Endothelial cell of umbilical vein (primary cell): ENCODE measurements at regions not wholly inside any gene's neighbourhood (a gene's known extent, or its start where the extent isn't known, plus 50 kb on each side); places are given as distances from the start of the nearest gene placed in this dataset.

ENCODE experiments used
- BruUV-seq: library from RNA; stranded (reverse); fragments of 400-500 nt; replicated peaks from 2 replicates; lab custom pipeline; 2021; lab: Mats Ljungman, UMichigan
- CTCF ChIA-PET: fragments of 300-600, 350-600 bp; sonication (Branson Sonifier 250); formaldehyde crosslinking; loops from one replicate; lab custom pipeline; 2021; ENCODE audit warnings: antibody characterized with exemption, inconsistent platforms; lab: Charles Lee
- POLR2A ChIA-PET: fragments of 300-600, 350-600 bp; sonication (Branson Sonifier 250); formaldehyde crosslinking; loops from one replicate; lab custom pipeline; 2021; ENCODE audit warnings: antibody characterized with exemption, inconsistent platforms; lab: Charles Lee
- DNase-seq: peaks from one replicate; pipeline ENCODE4 v3.0.0-alpha.2; 2011; ENCODE audit warnings: low read depth, low spot score
- FAIRE-seq: peaks from 2 replicates; lab custom pipeline; 2011; peaks lifted over from hg19 to GRCh38; lab: Jason Lieb, UNC
- H2AFZ ChIP-seq: 2 replicates; pipeline ENCODE4 v1.6.0; 2012; ENCODE audit warnings: low read depth, low read length, control low read depth, inconsistent platforms
- H3K27ac ChIP-seq: 2 replicates; pipeline ENCODE4 v1.5.1; 2011; ENCODE audit warnings: low read depth, mild to moderate bottlenecking, control low read depth, low read length, moderate library complexity; ENCODE audit not compliant: insufficient read depth
- H3K27me3 ChIP-seq, 2 experiments: 2 replicates each; pipeline versions ENCODE4 v1.6.0 to v1.6.1; 2011; ENCODE audit warnings: low read length in 2 of 2, mixed read lengths in 1 of 2; ENCODE audit not compliant: control insufficient read depth in 2 of 2, insufficient read depth in 2 of 2
- H3K36me3 ChIP-seq, 2 experiments: 2 replicates in 1 of 2; 3 replicates in 1 of 2; pipeline ENCODE4 v1.5.1; 2011; ENCODE audit warnings: low read length in 2 of 2, mild to moderate bottlenecking in 1 of 2, moderate library complexity in 1 of 2; ENCODE audit not compliant: control insufficient read depth in 2 of 2, insufficient read depth in 2 of 2; ENCODE audit errors: extremely low read depth in 1 of 2
- H3K4me1 ChIP-seq: 3 replicates; pipeline ENCODE4 v1.5.1; 2011; ENCODE audit warnings: mild to moderate bottlenecking, low read length; ENCODE audit not compliant: control insufficient read depth, insufficient read depth; ENCODE audit errors: extremely low read depth
- H3K4me2 ChIP-seq: 2 replicates; pipeline ENCODE4 v1.6.1; 2011; ENCODE audit warnings: low read length, control low read depth, mixed read lengths; ENCODE audit not compliant: insufficient read depth
- H3K4me3 ChIP-seq, 3 experiments: fragments of 200-600 bp in 1 of 3; sonication (generic), shearing (Covaris generic) in 1 of 3; replicated peaks in 1 of 3; 2 replicates each; pipeline ENCODE4 v1.5.1; 2011 to 2016; ENCODE audit warnings: control low read depth in 3 of 3, low read length in 3 of 3, mild to moderate bottlenecking in 2 of 3, inconsistent platforms in 1 of 3, low read depth in 1 of 3, moderate library complexity in 1 of 3; ENCODE audit not compliant: insufficient read depth in 1 of 3
- H3K79me2 ChIP-seq: 2 replicates; pipeline ENCODE4 v1.6.0; 2012; ENCODE audit warnings: low read length, inconsistent platforms; ENCODE audit not compliant: control insufficient read depth, insufficient read depth
- H3K9ac ChIP-seq: replicated peaks from 2 replicates; pipeline ENCODE3; 2011; ENCODE audit warnings: low read length, control low read depth; ENCODE audit not compliant: insufficient read depth; ENCODE audit errors: extremely low read depth
- H3K9me1 ChIP-seq: replicated peaks from 3 replicates; pipeline ENCODE4 v1.6.0; 2011; ENCODE audit warnings: mild to moderate bottlenecking, low read length; ENCODE audit not compliant: control insufficient read depth, insufficient read depth; ENCODE audit errors: extremely low read depth
- H3K9me3 ChIP-seq: replicated peaks from 2 replicates; pipeline ENCODE4 v1.5.1; 2012; ENCODE audit warnings: low read length, inconsistent platforms; ENCODE audit not compliant: control insufficient read depth, insufficient read depth
- H4K20me1 ChIP-seq: replicated peaks from 2 replicates; pipeline ENCODE3; 2011; ENCODE audit warnings: mild to moderate bottlenecking, low read length; ENCODE audit not compliant: control insufficient read depth, insufficient read depth; ENCODE audit errors: extremely low read depth
- EZH2 ChIP-seq: IDR thresholded peaks from 2 replicates; pipeline ENCODE4 v1.6.1; 2012; ENCODE audit warnings: borderline replicate concordance, low read depth, mild to moderate bottlenecking, moderate library complexity, low read length, inconsistent platforms; ENCODE audit not compliant: severe bottlenecking
- FOS ChIP-seq: IDR thresholded peaks from 2 replicates; pipeline ENCODE4 v1.6.1; 2011; ENCODE audit warnings: mild to moderate bottlenecking, low read length, moderate library complexity, borderline replicate concordance; ENCODE audit not compliant: insufficient read depth
- GATA2 ChIP-seq: IDR thresholded peaks from 2 replicates; pipeline ENCODE4 v1.7.0; 2011; ENCODE audit warnings: low read depth, mild to moderate bottlenecking, moderate library complexity, mixed read lengths, low read length; ENCODE audit not compliant: insufficient read length, insufficient read depth
- JUN ChIP-seq: IDR thresholded peaks from 2 replicates; pipeline ENCODE4 v1.6.1; 2011; ENCODE audit warnings: borderline replicate concordance, low read depth; ENCODE audit not compliant: insufficient read length, insufficient read depth
- MAX ChIP-seq: IDR thresholded peaks from 2 replicates; pipeline ENCODE4 v1.6.1; 2011; ENCODE audit not compliant: insufficient read depth, insufficient read length
- MYC ChIP-seq: IDR thresholded peaks from one replicate; pipeline ENCODE4 v1.6.1; 2011; ENCODE audit warnings: mild to moderate bottlenecking, low read depth, low read length
- POLR2A ChIP-seq: IDR thresholded peaks from 2 replicates; pipeline ENCODE4 v1.6.1; 2012; ENCODE audit warnings: low read depth, mild to moderate bottlenecking, control low read depth, low read length
- POLR2AphosphoS5 ChIP-seq: IDR thresholded peaks from 2 replicates; pipeline ENCODE4 v1.6.1; 2012; ENCODE audit warnings: low read depth, mild to moderate bottlenecking, control low read depth, low read length, moderate library complexity; ENCODE audit not compliant: insufficient read depth
- dilution Hi-C: fragments of 300-500 bp; cut with MboI; formaldehyde crosslinking; loops from one replicate; pipeline ENCODE4 v1.15.0; 2019; ENCODE audit warnings: low sequenced_read_pairs; ENCODE audit not compliant: extremely low pct_ligation_motif_present
- intact Hi-C: fragments of 100-400 bp; cut with micrococcal nuclease; formaldehyde crosslinking; loops from one replicate; pipeline ENCODE4 v1.10.0; 2022
- TF ChIP-seq, protein P1 (sequence below), 2 donors: IDR thresholded peaks; 1 replicate in 1 of 2; 2 replicates in 1 of 2; pipeline ENCODE4 v1.5.1; 2011; ENCODE audit warnings: low read length in 2 of 2, mild to moderate bottlenecking in 2 of 2, moderate library complexity in 2 of 2, control low read depth in 1 of 2, inconsistent platforms in 1 of 2, low read depth in 1 of 2; ENCODE audit not compliant: insufficient read depth in 1 of 2; ENCODE audit errors: extremely low read depth in 1 of 2

GRCh38 chr4:149102765-149103164 is 660.6 kb upstream of the NR3C2 start:
- H3K27ac ChIP-seq: no peak overlapping the region
- intact Hi-C loops (no loop called here), dilution Hi-C loops (no loop called here)
- no peaks in the 10 kb centered on the region for H3K9me3 ChIP-seq
- no peaks in the 10 kb centered on the region for H3K36me3 ChIP-seq
- no peak for FAIRE-seq
- H3K9me1 ChIP-seq: no peaks in the 10 kb centered on the region
- POLR2A ChIA-PET: no interaction called here
- no peaks in the 10 kb centered on the region for H3K4me1 ChIP-seq
- H2AFZ ChIP-seq: no peak overlapping the region
- H3K9ac ChIP-seq: no peak overlapping the region
- no peak overlapping the region for H3K4me2 ChIP-seq
- H3K27me3 ChIP-seq: no peaks in the 10 kb centered on the region
- H4K20me1 ChIP-seq: no peaks in the 10 kb centered on the region
- CTCF ChIA-PET: no interaction called here
- no peak for DNase-seq
- no peaks in the 10 kb centered on the region for H3K79me2 ChIP-seq
- H3K4me3 ChIP-seq: no peak overlapping the region
- no TSS peak for BruUV-seq
- TF ChIP-seq POLR2AphosphoS5 (no peak), MYC (no peak), EZH2 (no peak), POLR2A (no peak), JUN (no peak), MAX (no peak), GATA2 (no peak), FOS (no peak)
- TF ChIP-seq, protein P1, sequence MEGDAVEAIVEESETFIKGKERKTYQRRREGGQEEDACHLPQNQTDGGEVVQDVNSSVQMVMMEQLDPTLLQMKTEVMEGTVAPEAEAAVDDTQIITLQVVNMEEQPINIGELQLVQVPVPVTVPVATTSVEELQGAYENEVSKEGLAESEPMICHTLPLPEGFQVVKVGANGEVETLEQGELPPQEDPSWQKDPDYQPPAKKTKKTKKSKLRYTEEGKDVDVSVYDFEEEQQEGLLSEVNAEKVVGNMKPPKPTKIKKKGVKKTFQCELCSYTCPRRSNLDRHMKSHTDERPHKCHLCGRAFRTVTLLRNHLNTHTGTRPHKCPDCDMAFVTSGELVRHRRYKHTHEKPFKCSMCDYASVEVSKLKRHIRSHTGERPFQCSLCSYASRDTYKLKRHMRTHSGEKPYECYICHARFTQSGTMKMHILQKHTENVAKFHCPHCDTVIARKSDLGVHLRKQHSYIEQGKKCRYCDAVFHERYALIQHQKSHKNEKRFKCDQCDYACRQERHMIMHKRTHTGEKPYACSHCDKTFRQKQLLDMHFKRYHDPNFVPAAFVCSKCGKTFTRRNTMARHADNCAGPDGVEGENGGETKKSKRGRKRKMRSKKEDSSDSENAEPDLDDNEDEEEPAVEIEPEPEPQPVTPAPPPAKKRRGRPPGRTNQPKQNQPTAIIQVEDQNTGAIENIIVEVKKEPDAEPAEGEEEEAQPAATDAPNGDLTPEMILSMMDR (IDR thresholded peaks at IDR 0.05; ENCODE audit: extremely low read depth in 1 of 2, insufficient read depth in 1 of 2, low read depth in 1 of 2, low read length in 2 of 2): no peak
